GM23248 (cell line): ENCODE measurements at regions not wholly inside any gene's neighbourhood (a gene's known extent, or its start where the extent isn't known, plus 50 kb on each side); places are given as distances from the start of the nearest gene placed in this dataset.

Experiments used
- DNase-seq: peaks from one replicate; pipeline ENCODE4 v3.0.0-alpha.2; 2015
- H2AFZ ChIP-seq: fragments of 200-600 bp; sonication (generic); 2 replicates; pipeline ENCODE4 v1.6.1; 2016; ENCODE audit warnings: antibody characterized with exemption
- H3F3A ChIP-seq: fragments of 200-600 bp; sonication (generic); 2 replicates; pipeline ENCODE4 v1.6.1; 2016; ENCODE audit warnings: mild to moderate bottlenecking, antibody characterized with exemption, mixed run types; ENCODE audit not compliant: insufficient read depth
- H3K27ac ChIP-seq: fragments of 200-600 bp; sonication (generic); 2 replicates; pipeline ENCODE4 v1.5.1; 2016; ENCODE audit warnings: mild to moderate bottlenecking
- H3K27me3 ChIP-seq: fragments of 200-600 bp; sonication (generic); replicated peaks from 2 replicates; pipeline ENCODE4 v1.6.1; 2016; ENCODE audit warnings: mild to moderate bottlenecking; ENCODE audit not compliant: insufficient read depth
- H3K36me3 ChIP-seq: fragments of 200-600 bp; sonication (generic); 2 replicates; pipeline ENCODE4 v1.6.1; 2016; ENCODE audit warnings: low read depth, mild to moderate bottlenecking
- H3K4me1 ChIP-seq: fragments of 200-600 bp; sonication (generic); 2 replicates; pipeline ENCODE4 v1.6.1; 2016; ENCODE audit warnings: mild to moderate bottlenecking; ENCODE audit not compliant: insufficient read depth
- H3K4me2 ChIP-seq: fragments of 200-600 bp; sonication (generic); one replicate; pipeline ENCODE4 v1.6.1; 2016; ENCODE audit warnings: mild to moderate bottlenecking; ENCODE audit not compliant: unreplicated experiment
- H3K4me3 ChIP-seq: fragments of 200-600 bp; sonication (generic); 2 replicates; pipeline ENCODE4 v1.5.1; 2016; ENCODE audit warnings: mild to moderate bottlenecking
- H3K79me2 ChIP-seq: fragments of 200-600 bp; sonication (generic); 2 replicates; pipeline ENCODE4 v1.6.1; 2016; ENCODE audit warnings: mild to moderate bottlenecking; ENCODE audit not compliant: insufficient read depth
- H3K9ac ChIP-seq: fragments of 200-600 bp; sonication (generic); 2 replicates; pipeline ENCODE4 v1.6.1; 2016; ENCODE audit warnings: mild to moderate bottlenecking
- H3K9me2 ChIP-seq: fragments of 200-600 bp; sonication (generic); 2 replicates; pipeline ENCODE4 v1.6.1; 2016; ENCODE audit warnings: mixed run types, mild to moderate bottlenecking, moderate library complexity; ENCODE audit not compliant: insufficient read depth
- H3K9me3 ChIP-seq: fragments of 200-600 bp; sonication (generic); one replicate; pipeline ENCODE4 v1.6.1; 2017; ENCODE audit warnings: low read depth
- H4K20me1 ChIP-seq: fragments of 200-600 bp; sonication (generic); 2 replicates; pipeline ENCODE4 v1.6.0; 2016; ENCODE audit not compliant: insufficient read depth
- EZH2 ChIP-seq: fragments of 200-600 bp; sonication (generic); IDR thresholded peaks from 2 replicates; pipeline ENCODE4 v1.6.1; 2018; ENCODE audit warnings: antibody characterized with exemption, mild to moderate bottlenecking; ENCODE audit not compliant: insufficient read depth, poor library complexity, severe bottlenecking
- EZH2phosphoT487 ChIP-seq: fragments of 200-600 bp; sonication (generic); IDR thresholded peaks from 2 replicates; pipeline ENCODE4 v1.6.1; 2018; ENCODE audit warnings: antibody characterized with exemption, moderate library complexity, mild to moderate bottlenecking, low read depth; ENCODE audit not compliant: insufficient read depth
- WGBS, 2 experiments: methylation state at CpG; one replicate each; pipeline ENCODE4 v1.1.6; 2015 to 2017; ENCODE audit warnings: low lambda C conversion rate in 2 of 2, low coverage in 1 of 2; ENCODE audit errors: missing lambda C conversion rate in 2 of 2; 5-methylcytosine and 5-hydroxymethylcytosine counted together
- in situ Hi-C: fragments of 300-500 bp; cut with MboI; formaldehyde crosslinking; loops from 2 replicates; pipeline ENCODE4 v1.15.0; 2020

DNA sequence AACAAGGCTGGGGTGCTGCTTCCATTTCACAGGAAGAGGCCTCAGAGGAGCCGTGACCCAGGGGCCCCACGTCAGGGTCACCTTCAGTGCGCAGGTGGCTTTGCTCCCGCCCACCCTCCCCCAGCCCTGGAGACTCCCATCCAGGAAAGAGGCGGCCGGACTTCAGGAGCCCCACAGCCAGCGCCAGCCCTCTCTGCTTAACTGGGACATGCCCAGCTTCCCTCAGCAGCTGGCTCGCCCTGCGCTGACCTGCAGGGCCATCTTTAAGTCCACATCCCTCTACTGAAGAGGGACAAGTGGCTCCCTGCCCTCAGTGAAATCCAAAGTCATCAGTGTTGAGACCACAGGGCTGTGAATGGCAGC is 141.9 kb upstream of the PPP2R2D start:
- H3K4me2 ChIP-seq, result no peak overlapping the region
- in situ Hi-C loops, result no loop called here
- DNase-seq, result no peak

GRCh38 chr10:131759347-131759746 is 141.5 kb upstream of the PPP2R2D start:
- WGBS, 2 experiments, result 72 to 74% methylated on average over 15 of the region's 15 CpGs
- H3K9me3 ChIP-seq, result no peaks in the 10 kb centered on the region

More for the DNA sequence above, 141.9 kb upstream of the PPP2R2D start:
- Histone ChIP-seq H3K4me3 (no peak overlapping the region), H4K20me1 (no peaks in the 10 kb centered on the region), H3K9ac (no peak overlapping the region), H3F3A (no peaks in the 10 kb centered on the region), H3K79me2 (no peaks in the 10 kb centered on the region), H3K4me1 (no peaks in the 10 kb centered on the region), H2AFZ (no peak overlapping the region), H3K27me3 (no peaks in the 10 kb centered on the region), H3K36me3 (no peaks in the 10 kb centered on the region), H3K9me2 (no peaks in the 10 kb centered on the region), H3K9me3 (no peaks in the 10 kb centered on the region), H3K27ac (no peak overlapping the region)
- WGBS, 2 experiments, result 55 to 61% methylated on average over 2 to 9 of the region's 9 CpGs
- TF ChIP-seq EZH2phosphoT487, result no peak
- TF ChIP-seq EZH2, result no peak

DNA sequence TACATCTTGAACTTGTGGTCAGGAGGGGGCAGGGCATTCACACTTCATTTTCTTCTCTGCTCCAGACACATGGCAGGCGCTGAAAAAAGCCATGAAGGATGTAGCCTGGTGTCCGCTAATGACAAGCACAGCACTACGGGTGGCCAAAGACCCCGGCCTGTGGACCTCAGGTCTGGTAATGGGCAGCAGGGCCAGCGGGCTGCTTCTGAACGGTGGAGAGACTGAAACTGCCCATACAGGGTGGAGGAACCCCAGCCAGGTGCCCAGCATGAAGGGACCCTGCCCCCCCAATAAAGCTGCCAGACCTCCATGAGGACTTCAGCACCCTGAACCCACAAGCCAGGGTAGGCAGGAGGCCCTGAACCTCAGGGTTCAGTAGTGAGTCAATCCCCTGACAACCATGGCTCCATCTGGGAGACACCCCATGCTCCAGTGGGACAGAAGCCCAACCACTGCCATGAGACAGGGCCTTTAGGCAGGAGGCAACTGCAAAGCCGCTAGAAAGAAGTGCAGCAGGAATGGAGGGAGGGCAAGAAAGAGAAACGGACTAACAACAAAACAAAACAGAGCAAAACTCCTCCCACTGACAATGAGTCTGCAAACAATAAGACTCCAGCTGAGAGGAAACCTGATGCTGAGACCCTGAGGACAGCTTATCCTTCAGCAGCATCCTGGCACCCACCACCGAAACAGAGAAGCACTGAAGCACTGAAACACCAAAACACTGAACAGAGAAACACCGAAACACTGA is 140.2 kb upstream of the PPP2R2D start:
- H3K9me2 ChIP-seq, result no peaks in the 10 kb centered on the region
- TF ChIP-seq EZH2 (no peak), EZH2phosphoT487 (no peak)
- 30 to 37% methylated on average over 10 of the region's 10 CpGs for WGBS, 2 experiments
- no peak overlapping the region for H3K4me2 ChIP-seq
- no peaks in the 10 kb centered on the region for H3K79me2 ChIP-seq
- H3K4me3 ChIP-seq, result no peak overlapping the region
- no peaks in the 10 kb centered on the region for H4K20me1 ChIP-seq
- no peak overlapping the region for H3K27ac ChIP-seq
- H3K27me3 ChIP-seq, result no peaks in the 10 kb centered on the region
- no peaks in the 10 kb centered on the region for H3F3A ChIP-seq
- no peak overlapping the region for H2AFZ ChIP-seq
- in situ Hi-C loops, result no loop called here
- no peaks in the 10 kb centered on the region for H3K36me3 ChIP-seq
- no peaks in the 10 kb centered on the region for H3K9me3 ChIP-seq
- no peaks in the 10 kb centered on the region for H3K4me1 ChIP-seq
- no peak for DNase-seq
- no peak overlapping the region for H3K9ac ChIP-seq

More at GRCh38 chr10:131759347-131759746, 141.5 kb upstream of the PPP2R2D start:
- in situ Hi-C loops, result no loop called here
- Histone ChIP-seq H4K20me1 (no peaks in the 10 kb centered on the region), H2AFZ (no peak overlapping the region), H3K4me1 (no peaks in the 10 kb centered on the region), H3K27ac (no peak overlapping the region), H3F3A (no peaks in the 10 kb centered on the region), H3K4me2 (no peak overlapping the region), H3K79me2 (no peaks in the 10 kb centered on the region), H3K36me3 (no peaks in the 10 kb centered on the region), H3K27me3 (no peaks in the 10 kb centered on the region), H3K9ac (no peak overlapping the region), H3K4me3 (no peak overlapping the region), H3K9me2 (no peaks in the 10 kb centered on the region)
- DNase-seq, result no peak
- no peak for TF ChIP-seq EZH2phosphoT487

DNA sequence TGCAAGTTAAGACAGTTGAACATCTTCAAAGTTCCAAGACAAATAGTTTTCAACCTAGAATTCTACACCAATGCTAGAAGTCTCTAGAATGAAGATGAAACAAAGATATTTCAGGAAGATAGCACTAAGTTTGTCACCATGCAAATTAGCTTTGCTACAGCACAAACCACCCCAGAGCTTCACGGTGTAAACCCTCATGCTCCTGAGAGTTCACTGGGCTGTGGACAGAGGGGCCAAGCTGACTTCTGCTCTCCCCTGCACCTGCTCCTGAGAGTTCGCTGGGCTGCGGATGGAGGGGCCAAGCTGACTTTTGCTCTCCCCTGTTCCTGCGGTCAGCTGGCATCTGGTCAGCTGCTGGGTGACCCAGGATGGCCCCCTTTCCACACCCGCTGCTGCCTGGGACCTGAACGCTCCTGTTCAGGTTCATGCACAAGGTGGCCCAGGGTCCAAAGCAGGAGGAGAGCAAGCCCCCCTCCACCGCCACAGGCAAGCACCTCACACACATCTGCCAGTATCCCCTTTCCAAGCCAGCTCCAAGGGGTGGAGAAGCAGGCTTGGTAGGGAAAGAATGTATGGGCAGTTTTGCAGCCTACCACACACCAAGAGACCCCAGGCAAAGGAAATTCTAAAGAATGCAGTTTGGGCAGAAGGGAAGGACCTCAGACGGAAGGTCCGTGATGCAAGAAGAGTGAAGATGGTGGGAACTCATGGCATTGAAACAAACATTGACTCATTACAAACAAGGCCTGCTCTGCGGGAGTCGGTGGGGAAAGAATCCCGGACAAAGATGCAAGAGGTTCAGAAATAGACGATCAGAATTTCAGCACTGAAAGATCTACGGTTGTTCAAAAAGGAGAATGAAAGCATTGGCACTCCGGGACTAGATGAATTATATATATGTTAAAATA is 137.8 kb upstream of the PPP2R2D start:
- no peaks in the 10 kb centered on the region for H3F3A ChIP-seq
- no peak for DNase-seq
- no peaks in the 10 kb centered on the region for H3K4me1 ChIP-seq
- WGBS, 2 experiments, result 41 to 45% methylated on average over 14 to 15 of the region's 15 CpGs
- no peak overlapping the region for H3K4me2 ChIP-seq
- no peaks in the 10 kb centered on the region for H3K27me3 ChIP-seq
- H3K27ac ChIP-seq, result no peak overlapping the region
- no peaks in the 10 kb centered on the region for H3K9me3 ChIP-seq
- H3K4me3 ChIP-seq, result no peak overlapping the region
- no peaks in the 10 kb centered on the region for H3K79me2 ChIP-seq
- no peak overlapping the region for H2AFZ ChIP-seq
- no peaks in the 10 kb centered on the region for H4K20me1 ChIP-seq
- in situ Hi-C loops, result no loop called here
- no peak for TF ChIP-seq EZH2
- TF ChIP-seq EZH2phosphoT487, result no peak
- H3K36me3 ChIP-seq, result no peaks in the 10 kb centered on the region
- no peaks in the 10 kb centered on the region for H3K9me2 ChIP-seq
- H3K9ac ChIP-seq, result no peak overlapping the region
